Small intestine (tissue), 7 donors: ENCODE measurements at regions not wholly inside any gene's neighbourhood (a gene's known extent, or its start where the extent isn't known, plus 50 kb on each side); places are given as distances from the start of the nearest gene placed in this dataset.

Experiments used
- DNase-seq, 2 donors: peaks; one replicate each; pipeline versions ENCODE4 v3.0.0 to v3.0.0-alpha.2; 2013
- FAIRE-seq: peaks from 2 replicates; lab custom pipeline; 2012; peaks lifted over from hg19 to GRCh38; lab: Jason Lieb, UNC
- H3K27ac ChIP-seq, 3 donors: one replicate each; pipeline ENCODE4 v1.5.1; 2013; ENCODE audit warnings: low read length in 2 of 3, mild to moderate bottlenecking in 2 of 3, control low read depth in 1 of 3, inconsistent platforms in 1 of 3, low read depth in 1 of 3, moderate library complexity in 1 of 3
- H3K27me3 ChIP-seq, 3 donors: one replicate each; pipeline ENCODE4 v1.6.1; 2013; ENCODE audit warnings: low read length in 3 of 3, inconsistent platforms in 1 of 3; ENCODE audit not compliant: control insufficient read depth in 3 of 3, insufficient read depth in 3 of 3
- H3K36me3 ChIP-seq, 3 donors: one replicate each; pipeline ENCODE4 v1.6.1; 2013; ENCODE audit warnings: low read length in 3 of 3, inconsistent platforms in 1 of 3, low read depth in 1 of 3, mild to moderate bottlenecking in 1 of 3, moderate library complexity in 1 of 3; ENCODE audit not compliant: control insufficient read depth in 3 of 3, insufficient read depth in 2 of 3
- H3K4me1 ChIP-seq, 3 donors: one replicate each; pipeline ENCODE4 v1.6.1; 2013; ENCODE audit warnings: low read length in 2 of 3, inconsistent platforms in 1 of 3, low read depth in 1 of 3, mild to moderate bottlenecking in 1 of 3, moderate library complexity in 1 of 3; ENCODE audit not compliant: control insufficient read depth in 3 of 3, insufficient read depth in 2 of 3
- H3K4me3 ChIP-seq, 3 donors: one replicate each; pipeline ENCODE4 v1.5.1; 2013; ENCODE audit warnings: low read length in 3 of 3, control low read depth in 1 of 3, inconsistent platforms in 1 of 3, low read depth in 1 of 3, mild to moderate bottlenecking in 1 of 3, moderate library complexity in 1 of 3
- H3K9me3 ChIP-seq, 2 donors: one replicate each; pipeline ENCODE4 v1.6.1; 2013; ENCODE audit warnings: low read depth in 1 of 2, low read length in 1 of 2; ENCODE audit not compliant: control insufficient read depth in 2 of 2, insufficient read depth in 1 of 2
- WGBS, 3 donors: extraction: QIAGEN DNeasy Blood & Tissue Kit; methylation state at CpG; one replicate each; pipeline ENCODE4 v1.1.7; 2013; 5-methylcytosine and 5-hydroxymethylcytosine counted together
- donor health status: healthy with polysubstance abuse.
- donor health status: control.
- donor health status: control.
- donor health status: Bipolar disorder and iron deficiency.
- donor health status: healthy.

- Histone ChIP-seq H3K4me1 (no peaks in the 10 kb centered on the region), H3K9me3 (no peaks in the 10 kb centered on the region), H3K27me3 (no peaks in the 10 kb centered on the region), H3K36me3 (no peaks in the 10 kb centered on the region), H3K4me3 (no peak overlapping the region), H3K27ac (no peak overlapping the region)
- peak; percentile 28 to 74 for DNase-seq
- no peak for FAIRE-seq
- 19 to 63% (median 38%) methylated on average over 3 of the region's 3 CpGs for WGBS, 3 donors
Measured at GRCh38 chr12:98334768-98335167, 180.6 kb upstream of the TMPO start.

GRCh38 chr12:98341026-98341425 is 174.4 kb upstream of the TMPO start:
- Histone ChIP-seq H3K27ac (no peak overlapping the region), H3K4me3 (no peak overlapping the region), H3K9me3 (no peaks in the 10 kb centered on the region), H3K4me1 (peaks cover 0 to 3% (median 0%) of the 10 kb centered on the region in 3 donors), H3K36me3 (no peaks in the 10 kb centered on the region), H3K27me3 (no peaks in the 10 kb centered on the region)
- FAIRE-seq (peak; percentile 33), DNase-seq (peak; percentile 44 to 93)
- 15 to 61% (median 33%) methylated on average over 6 of the region's 6 CpGs for WGBS, 3 donors

GRCh38 chr12:98341732-98342131 is 173.7 kb upstream of the TMPO start:
- H3K4me3 ChIP-seq = no peak overlapping the region
- H3K36me3 ChIP-seq = no peaks in the 10 kb centered on the region
- 36 to 58% (median 40%) methylated on average over 3 of the region's 3 CpGs for WGBS, 3 donors
- no peaks in the 10 kb centered on the region for H3K27me3 ChIP-seq
- peaks cover 0 to 3% (median 0%) of the 10 kb centered on the region in 3 donors for H3K4me1 ChIP-seq
- FAIRE-seq (no peak), DNase-seq (no peak)
- H3K9me3 ChIP-seq = no peaks in the 10 kb centered on the region
- H3K27ac ChIP-seq = no peak overlapping the region

DNA sequence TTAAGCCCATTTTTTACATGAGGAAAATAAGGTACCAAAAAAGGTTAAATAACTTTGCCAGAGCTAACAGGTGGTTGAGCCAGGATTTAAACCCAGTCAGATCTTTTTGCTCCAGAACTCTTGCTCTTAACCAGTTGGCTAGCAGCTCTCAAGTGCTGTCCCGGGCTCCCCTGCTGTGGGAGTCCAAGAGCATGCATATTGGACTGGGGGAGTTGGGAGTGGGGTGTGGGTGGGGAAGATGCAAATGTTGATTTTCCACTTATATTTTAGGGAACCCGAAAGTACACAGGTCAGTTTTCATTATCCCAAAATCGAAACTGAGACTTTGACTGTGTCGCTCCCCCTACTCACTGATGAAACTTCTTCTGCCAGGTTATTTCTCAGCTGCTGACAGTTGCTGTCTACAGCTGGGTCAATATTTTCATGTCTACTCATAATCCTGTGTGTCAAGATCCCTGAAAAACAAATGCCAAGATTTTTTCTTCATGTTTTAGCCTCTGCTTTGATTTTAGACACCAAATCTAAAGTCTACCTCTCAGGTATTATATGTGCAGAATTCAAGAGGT is 172.3 kb upstream of the TMPO start:
- Histone ChIP-seq H3K9me3 (no peaks in the 10 kb centered on the region), H3K27ac (no peak overlapping the region), H3K4me1 (peaks cover 0 to 3% (median 0%) of the 10 kb centered on the region in 3 donors), H3K27me3 (no peaks in the 10 kb centered on the region), H3K36me3 (no peaks in the 10 kb centered on the region), H3K4me3 (no peak overlapping the region)
- 37 to 72% (median 54%) methylated on average over 4 of the region's 4 CpGs for WGBS, 3 donors
- FAIRE-seq = no peak
- DNase-seq = no peak

- WGBS, 3 donors = 41 to 59% (median 53%) methylated on average over 8 of the region's 8 CpGs
- Histone ChIP-seq H3K4me1 (peaks cover 0 to 3% (median 0%) of the 10 kb centered on the region in 3 donors), H3K36me3 (no peaks in the 10 kb centered on the region), H3K27ac (no peak overlapping the region), H3K27me3 (no peaks in the 10 kb centered on the region), H3K9me3 (no peaks in the 10 kb centered on the region), H3K4me3 (no peak overlapping the region)
- DNase-seq (peak in 1 of 2 donors; percentile 30), FAIRE-seq (no peak)
Measured at GRCh38 chr12:98344046-98344930, 171.1 kb upstream of the TMPO start.

DNA sequence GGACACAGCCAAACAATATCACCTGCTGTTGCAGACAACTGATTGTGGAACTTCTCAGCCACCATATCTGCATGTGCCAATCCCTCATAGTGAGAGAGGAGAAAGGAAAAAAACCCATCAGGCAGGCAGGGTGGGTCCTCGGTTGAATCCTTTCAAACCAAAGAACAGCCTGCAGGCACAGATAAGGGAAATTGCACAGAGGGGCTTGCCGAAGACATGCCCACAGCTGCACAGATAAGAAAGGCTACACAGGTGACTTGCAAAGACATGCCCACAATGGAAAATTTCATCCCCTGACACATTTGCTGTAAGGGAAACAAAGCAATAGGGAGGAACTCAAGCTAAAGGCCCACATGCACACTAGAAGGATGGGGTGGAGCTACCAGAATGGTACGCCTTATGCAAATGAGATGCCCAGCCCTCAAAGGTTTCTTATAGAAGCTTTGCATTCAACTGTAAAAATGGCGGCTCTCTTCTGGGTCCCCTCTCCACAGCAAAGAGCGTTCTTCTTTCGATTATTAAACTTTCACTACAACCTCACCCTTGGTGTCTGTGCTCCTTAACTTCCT is 170.0 kb upstream of the TMPO start:
- no peak for FAIRE-seq
- DNase-seq = no peak

GRCh38 chr12:98351089-98351488 is 164.3 kb upstream of the TMPO start:
- FAIRE-seq = no peak
- no peak overlapping the region for H3K27ac ChIP-seq
- no peak for DNase-seq

More for the DNA sequence above, 170.0 kb upstream of the TMPO start:
- H3K36me3 ChIP-seq = no peaks in the 10 kb centered on the region
- 73 to 85% (median 75%) methylated on average over 6 of the region's 6 CpGs for WGBS, 3 donors
- H3K27ac ChIP-seq = no peak overlapping the region
- H3K4me1 ChIP-seq = peaks cover 0 to 3% (median 0%) of the 10 kb centered on the region in 3 donors
- H3K4me3 ChIP-seq = no peak overlapping the region
- H3K27me3 ChIP-seq = no peaks in the 10 kb centered on the region
- no peaks in the 10 kb centered on the region for H3K9me3 ChIP-seq

GRCh38 chr12:98351784-98352183 is 163.6 kb upstream of the TMPO start:
- DNase-seq (no peak), FAIRE-seq (no peak)
- Histone ChIP-seq H3K4me1 (no peaks in the 10 kb centered on the region), H3K36me3 (no peaks in the 10 kb centered on the region), H3K27me3 (peaks cover 0 to 5% (median 0%) of the 10 kb centered on the region in 3 donors), H3K4me3 (no peak overlapping the region), H3K9me3 (no peaks in the 10 kb centered on the region), H3K27ac (no peak overlapping the region)
- WGBS, 3 donors = 76 to 91% (median 78%) methylated on average over 3 of the region's 3 CpGs

More at GRCh38 chr12:98351089-98351488, 164.3 kb upstream of the TMPO start:
- no peak overlapping the region for H3K4me3 ChIP-seq
- H3K9me3 ChIP-seq = no peaks in the 10 kb centered on the region
- H3K4me1 ChIP-seq = no peaks in the 10 kb centered on the region
- peaks cover 0 to 4% (median 0%) of the 10 kb centered on the region in 3 donors for H3K27me3 ChIP-seq
- WGBS, 3 donors = 65 to 84% (median 70%) methylated on average over 6 of the region's 6 CpGs
- H3K36me3 ChIP-seq = no peaks in the 10 kb centered on the region
